Nephron (organoid): ENCODE measurements at regions not wholly inside any gene's neighbourhood (a gene's known extent, or its start where the extent isn't known, plus 50 kb on each side); places are given as distances from the start of the nearest gene placed in this dataset.
A peak's percentile ranks its signal among the peaks of the same experiment; 100 is the strongest.

Source experiments
- H3K27ac Mint-ChIP-seq, 3 experiments: 2 replicates each; pipeline ENCODE4 v1.8.0; 2020; ENCODE audit warnings: mixed read lengths in 3 of 3, mild to moderate bottlenecking in 2 of 3, moderate library complexity in 1 of 3
- H3K27me3 Mint-ChIP-seq: 2 replicates; pipeline ENCODE4 v1.8.0; 2021; ENCODE audit warnings: low read depth, mild to moderate bottlenecking, moderate library complexity, mixed read lengths
- H3K36me3 Mint-ChIP-seq: 2 replicates; pipeline ENCODE4 v1.8.0; 2020; ENCODE audit warnings: low read depth, mixed read lengths
- H3K4me1 Mint-ChIP-seq: 2 replicates; pipeline ENCODE4 v1.8.0; 2020; ENCODE audit warnings: mixed read lengths
- H3K4me3 Mint-ChIP-seq, 3 experiments: 2 replicates each; pipeline ENCODE4 v1.8.0; 2020; ENCODE audit warnings: mild to moderate bottlenecking in 3 of 3, mixed read lengths in 3 of 3, moderate library complexity in 2 of 3
- H3K9me3 Mint-ChIP-seq: 2 replicates; pipeline ENCODE4 v1.8.0; 2020; ENCODE audit warnings: mixed read lengths
- CTCF ChIP-seq, 3 experiments: fragments of 200-600 bp; sonication (generic); IDR thresholded peaks; one replicate each; pipeline ENCODE4 v1.5.0; 2021; ENCODE audit warnings: antibody characterized with exemption in 3 of 3; ENCODE audit not compliant: unreplicated experiment in 3 of 3

DNA sequence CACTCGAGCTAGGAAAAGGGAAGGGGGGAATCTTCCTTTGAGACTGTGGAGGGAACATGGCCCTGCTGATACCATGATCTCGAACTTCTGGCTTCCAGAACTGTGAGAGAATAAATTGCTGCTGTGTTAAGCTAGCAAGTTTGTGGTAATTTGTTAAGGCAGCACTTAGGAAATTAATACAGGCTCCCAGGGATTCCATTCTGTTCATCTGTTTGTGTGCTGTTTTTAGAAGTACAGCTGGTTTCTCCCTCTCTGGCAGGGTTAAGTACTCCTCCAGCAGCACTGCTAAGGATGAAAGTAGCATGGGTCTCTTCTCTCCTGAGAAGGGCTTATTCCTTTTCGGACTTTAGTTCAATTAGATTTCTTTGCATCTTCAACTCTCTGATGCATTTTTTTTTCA, 268.3 kb downstream of the HHIPL2 start:
- no peak for TF ChIP-seq CTCF (IDR thresholded peaks at IDR 0.05; ENCODE audit: unreplicated experiment in 3 of 3)
- no peak overlapping the region for H3K4me3 Mint-ChIP-seq
- H3K9me3 Mint-ChIP-seq, result peaks cover 17% of the 10 kb centered on the region
- H3K27ac Mint-ChIP-seq, result no peak overlapping the region
- H3K27me3 Mint-ChIP-seq, result peaks cover 9% of the 10 kb centered on the region
- no peaks in the 10 kb centered on the region for H3K36me3 Mint-ChIP-seq
- peaks cover 10% of the 10 kb centered on the region for H3K4me1 Mint-ChIP-seq

- no peak for TF ChIP-seq CTCF (IDR thresholded peaks at IDR 0.05; ENCODE audit: unreplicated experiment in 3 of 3)
- peaks cover 7% of the 10 kb centered on the region for H3K4me1 Mint-ChIP-seq
- H3K36me3 Mint-ChIP-seq, result no peaks in the 10 kb centered on the region
- no peak overlapping the region for H3K27ac Mint-ChIP-seq
- H3K27me3 Mint-ChIP-seq, result peaks cover 8% of the 10 kb centered on the region
- H3K9me3 Mint-ChIP-seq, result peaks cover 17% of the 10 kb centered on the region
- no peak overlapping the region for H3K4me3 Mint-ChIP-seq
Observed at GRCh38 chr1:222278501-222278900, 269.4 kb downstream of the HHIPL2 start.

- peaks cover 21% of the 10 kb centered on the region for H3K27me3 Mint-ChIP-seq
- peaks cover 9% of the 10 kb centered on the region for H3K9me3 Mint-ChIP-seq
- no peak for TF ChIP-seq CTCF (IDR thresholded peaks at IDR 0.05; ENCODE audit: unreplicated experiment in 3 of 3)
- H3K36me3 Mint-ChIP-seq, result no peaks in the 10 kb centered on the region
- no peak overlapping the region for H3K4me3 Mint-ChIP-seq
- no peak overlapping the region for H3K27ac Mint-ChIP-seq
- H3K4me1 Mint-ChIP-seq, result no peaks in the 10 kb centered on the region
Observed at GRCh38 chr1:222275729-222276465, 272.0 kb downstream of the HHIPL2 start.

- Mint-ChIP-seq H3K4me1 (no peaks in the 10 kb centered on the region), H3K9me3 (peaks cover 9% of the 10 kb centered on the region), H3K27me3 (peaks cover 28% of the 10 kb centered on the region), H3K27ac (no peak overlapping the region), H3K4me3 (no peak overlapping the region), H3K36me3 (no peaks in the 10 kb centered on the region)
- TF ChIP-seq CTCF (IDR thresholded peaks at IDR 0.05; ENCODE audit: unreplicated experiment in 3 of 3), result no peak
Observed at GRCh38 chr1:222275001-222275728, 272.7 kb downstream of the HHIPL2 start.

GRCh38 chr1:222266223-222267196, 281.4 kb downstream of the HHIPL2 start:
- Mint-ChIP-seq H3K27me3 (peaks cover 19% of the 10 kb centered on the region), H3K4me3 (no peak overlapping the region), H3K4me1 (peaks cover 12% of the 10 kb centered on the region), H3K27ac (peak overlapping the region in 1 of 3 experiments; percentile 71), H3K9me3 (no peaks in the 10 kb centered on the region), H3K36me3 (no peaks in the 10 kb centered on the region)
- no peak for TF ChIP-seq CTCF (IDR thresholded peaks at IDR 0.05; ENCODE audit: unreplicated experiment in 3 of 3)
